Breast epithelium (tissue), 3 donors: ENCODE measurements at regions not wholly inside any gene's neighbourhood (a gene's known extent, or its start where the extent isn't known, plus 50 kb on each side); places are given as distances from the start of the nearest gene placed in this dataset.

ENCODE experiments used
- CTCF ChIP-seq, 3 donors: fragments of 450-650 bp; IDR thresholded peaks; one replicate each; pipeline ENCODE4 v1.5.1; 2016 to 2017; ENCODE audit warnings: antibody characterized with exemption in 3 of 3, mild to moderate bottlenecking in 3 of 3, moderate library complexity in 3 of 3
- POLR2A ChIP-seq: fragments of 450-650 bp; IDR thresholded peaks from one replicate; pipeline ENCODE4 v1.6.1; 2016; ENCODE audit warnings: antibody characterized with exemption, mild to moderate bottlenecking, moderate library complexity
- POLR2AphosphoS5 ChIP-seq, 3 donors: sonication (generic); formaldehyde crosslinking; IDR thresholded peaks; one replicate each; pipeline ENCODE4 v1.6.1; 2017; ENCODE audit warnings: antibody characterized with exemption in 3 of 3

- TF ChIP-seq CTCF (IDR thresholded peaks at IDR 0.05) (no peak), POLR2A (no peak), POLR2AphosphoS5 (IDR thresholded peaks at IDR 0.05) (no peak)
Measured at GRCh38 chr18:59068276-59069071, 71.2 kb upstream of the SEC11C start.
